DMS 273 (cell line): ENCODE measurements at regions not wholly inside any gene's neighbourhood (a gene's known extent, or its start where the extent isn't known, plus 50 kb on each side); places are given as distances from the start of the nearest gene placed in this dataset.
A peak's percentile ranks its signal among the peaks of the same experiment; 100 is the strongest.
"Not testable (repeated sequence)": the region's sequence is repeated elsewhere in the genome, so short reads cannot be mapped to it uniquely, and the experiment has no call there.

Source experiments
- DNase-seq: peaks from one replicate; lab custom pipeline; 2025; ENCODE audit not compliant: unreplicated experiment; lab: John Stamatoyannopoulos, UW

- DNase-seq, result no peak
Measured at GRCh38 chr5:153212471-153212870, 278.0 kb upstream of the GRIA1 start.

GRCh38 chr5:153222936-153223335, 267.5 kb upstream of the GRIA1 start:
- DNase-seq, result no peak

GRCh38 chr5:153223376-153223775, 267.1 kb upstream of the GRIA1 start:
- DNase-seq, result no peak

GRCh38 chr5:153224651-153225050, 265.8 kb upstream of the GRIA1 start:
- DNase-seq, result no peak

GRCh38 chr5:153233933-153234332, 256.5 kb upstream of the GRIA1 start:
- DNase-seq, result no peak

GRCh38 chr5:153236319-153236718, 254.2 kb upstream of the GRIA1 start:
- no peak for DNase-seq

GRCh38 chr5:153237671-153238332, 252.7 kb upstream of the GRIA1 start:
- DNase-seq, result no peak

GRCh38 chr5:153257381-153257780, 233.1 kb upstream of the GRIA1 start:
- DNase-seq, result no peak

- DNase-seq, result no peak
Measured at GRCh38 chr5:153258469-153258868, 232.0 kb upstream of the GRIA1 start.

GRCh38 chr5:153267506-153267905, 223.0 kb upstream of the GRIA1 start:
- DNase-seq, result no peak

- no peak for DNase-seq
Measured at GRCh38 chr5:153275695-153276094, 214.8 kb upstream of the GRIA1 start.

- peak; percentile 13 for DNase-seq
Measured at GRCh38 chr5:153276151-153276550, 214.3 kb upstream of the GRIA1 start.

GRCh38 chr5:153296251-153296844, 194.1 kb upstream of the GRIA1 start:
- DNase-seq, result not testable (repeated sequence)

GRCh38 chr5:153299891-153300290, 190.6 kb upstream of the GRIA1 start:
- DNase-seq, result no peak

- no peak for DNase-seq
Measured at GRCh38 chr5:153308282-153308681, 182.2 kb upstream of the GRIA1 start.

GRCh38 chr5:153318556-153318955, 171.9 kb upstream of the GRIA1 start:
- no peak for DNase-seq

GRCh38 chr5:153321478-153321877, 169.0 kb upstream of the GRIA1 start:
- no peak for DNase-seq

- DNase-seq, result no peak
Measured at GRCh38 chr5:153340139-153340538, 150.3 kb upstream of the GRIA1 start.

GRCh38 chr5:153340738-153341137, 149.7 kb upstream of the GRIA1 start:
- DNase-seq, result no peak

- no peak for DNase-seq
Measured at GRCh38 chr5:153342487-153342886, 148.0 kb upstream of the GRIA1 start.

- DNase-seq, result no peak
Measured at GRCh38 chr5:153347611-153348010, 142.9 kb upstream of the GRIA1 start.

GRCh38 chr5:153350175-153350883, 140.1 kb upstream of the GRIA1 start:
- DNase-seq, result no peak
